Left ventricle myocardium inferior (tissue), 1 donor: ENCODE measurements at regions not wholly inside any gene's neighbourhood (a gene's known extent, or its start where the extent isn't known, plus 50 kb on each side); places are given as distances from the start of the nearest gene placed in this dataset.

Experiments used
- DNase-seq: peaks from one replicate; pipeline ENCODE4 v3.0.0-alpha.2; 2020
- H3K27ac ChIP-seq: fragments of 200-600 bp; replicated peaks from 2 replicates; pipeline ENCODE4 v1.8.0; 2021
- H3K27me3 ChIP-seq: fragments of 200-600 bp; 2 replicates; pipeline ENCODE4 v1.8.0; 2021; ENCODE audit warnings: low read depth
- H3K36me3 ChIP-seq: fragments of 200-600 bp; 2 replicates; pipeline ENCODE4 v1.8.0; 2021
- H3K4me1 ChIP-seq: fragments of 200-600 bp; 2 replicates; pipeline ENCODE4 v1.8.0; 2021
- H3K4me3 ChIP-seq: fragments of 200-600 bp; 2 replicates; pipeline ENCODE4 v1.8.0; 2021; ENCODE audit warnings: mild to moderate bottlenecking, moderate library complexity
- H3K9me3 ChIP-seq: fragments of 200-600 bp; replicated peaks from 2 replicates; pipeline ENCODE4 v1.8.0; 2021
- intact Hi-C: fragments of 100-400 bp; cut with micrococcal nuclease; formaldehyde crosslinking; loops from one replicate; pipeline ENCODE4 v1.11.0; 2022
- TF ChIP-seq, protein P1 (sequence below): fragments of 200-600 bp; IDR thresholded peaks from 2 replicates; pipeline ENCODE4 v1.8.0; 2021; ENCODE audit warnings: antibody characterized with exemption, mild to moderate bottlenecking, borderline replicate concordance
- donor health status: DM: no; HTN: yes; CAD: no; lungs with severe emphysema.

DNA sequence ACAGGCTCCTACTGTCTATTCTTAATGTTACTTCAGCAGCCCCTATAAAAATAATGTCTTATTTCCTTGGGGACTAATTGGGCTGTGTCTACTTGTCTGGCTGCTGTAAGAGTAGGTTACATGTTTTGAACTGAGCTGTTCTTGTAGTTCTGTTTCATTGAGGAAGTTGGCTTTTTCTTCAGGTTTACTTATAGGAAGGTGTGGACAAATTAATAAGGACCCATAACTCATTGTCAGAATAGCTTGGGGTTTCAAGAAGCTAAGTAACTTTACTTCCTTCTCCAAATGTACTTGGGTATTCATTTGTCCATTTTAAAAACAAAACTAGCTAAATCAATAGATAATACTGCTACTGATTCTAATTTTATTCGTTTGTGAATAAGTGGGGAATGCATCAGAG lies 487.2 kb downstream of the FAT4 start:
- no peaks in the 10 kb centered on the region for H3K9me3 ChIP-seq
- H3K27ac ChIP-seq, result no peak overlapping the region
- H3K4me1 ChIP-seq, result no peaks in the 10 kb centered on the region
- intact Hi-C loops, result no loop called here
- no peak overlapping the region for H3K4me3 ChIP-seq
- H3K36me3 ChIP-seq, result no peaks in the 10 kb centered on the region
- TF ChIP-seq, protein P1, sequence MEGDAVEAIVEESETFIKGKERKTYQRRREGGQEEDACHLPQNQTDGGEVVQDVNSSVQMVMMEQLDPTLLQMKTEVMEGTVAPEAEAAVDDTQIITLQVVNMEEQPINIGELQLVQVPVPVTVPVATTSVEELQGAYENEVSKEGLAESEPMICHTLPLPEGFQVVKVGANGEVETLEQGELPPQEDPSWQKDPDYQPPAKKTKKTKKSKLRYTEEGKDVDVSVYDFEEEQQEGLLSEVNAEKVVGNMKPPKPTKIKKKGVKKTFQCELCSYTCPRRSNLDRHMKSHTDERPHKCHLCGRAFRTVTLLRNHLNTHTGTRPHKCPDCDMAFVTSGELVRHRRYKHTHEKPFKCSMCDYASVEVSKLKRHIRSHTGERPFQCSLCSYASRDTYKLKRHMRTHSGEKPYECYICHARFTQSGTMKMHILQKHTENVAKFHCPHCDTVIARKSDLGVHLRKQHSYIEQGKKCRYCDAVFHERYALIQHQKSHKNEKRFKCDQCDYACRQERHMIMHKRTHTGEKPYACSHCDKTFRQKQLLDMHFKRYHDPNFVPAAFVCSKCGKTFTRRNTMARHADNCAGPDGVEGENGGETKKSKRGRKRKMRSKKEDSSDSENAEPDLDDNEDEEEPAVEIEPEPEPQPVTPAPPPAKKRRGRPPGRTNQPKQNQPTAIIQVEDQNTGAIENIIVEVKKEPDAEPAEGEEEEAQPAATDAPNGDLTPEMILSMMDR, result no peak
- no peak for DNase-seq
- no peaks in the 10 kb centered on the region for H3K27me3 ChIP-seq

DNA sequence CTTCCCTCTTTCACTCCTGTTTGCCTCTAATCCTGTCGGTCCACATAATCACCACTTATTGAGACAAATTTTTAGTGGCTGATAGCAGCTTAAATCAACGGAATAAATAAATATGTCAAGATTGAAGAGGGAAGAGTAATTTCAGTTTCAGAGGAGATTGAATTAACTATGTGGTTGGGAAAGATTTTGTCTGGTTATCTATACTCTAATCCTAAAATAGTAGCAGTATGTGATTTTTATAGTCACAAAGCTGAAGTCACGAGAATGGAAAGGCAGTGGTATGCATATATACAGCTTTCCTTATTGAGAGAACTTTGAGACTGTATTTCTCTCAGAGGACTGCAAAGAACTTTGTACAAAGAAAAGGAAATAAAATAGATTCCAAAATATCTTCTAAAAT lies 493.3 kb downstream of the FAT4 start:
- Histone ChIP-seq H3K27me3 (no peaks in the 10 kb centered on the region), H3K4me3 (no peak overlapping the region), H3K9me3 (no peaks in the 10 kb centered on the region), H3K27ac (no peak overlapping the region), H3K4me1 (peaks cover 7% of the 10 kb centered on the region), H3K36me3 (no peaks in the 10 kb centered on the region)
- intact Hi-C loops, result no loop called here
- TF ChIP-seq, protein P1, result no peak
- no peak for DNase-seq

DNA sequence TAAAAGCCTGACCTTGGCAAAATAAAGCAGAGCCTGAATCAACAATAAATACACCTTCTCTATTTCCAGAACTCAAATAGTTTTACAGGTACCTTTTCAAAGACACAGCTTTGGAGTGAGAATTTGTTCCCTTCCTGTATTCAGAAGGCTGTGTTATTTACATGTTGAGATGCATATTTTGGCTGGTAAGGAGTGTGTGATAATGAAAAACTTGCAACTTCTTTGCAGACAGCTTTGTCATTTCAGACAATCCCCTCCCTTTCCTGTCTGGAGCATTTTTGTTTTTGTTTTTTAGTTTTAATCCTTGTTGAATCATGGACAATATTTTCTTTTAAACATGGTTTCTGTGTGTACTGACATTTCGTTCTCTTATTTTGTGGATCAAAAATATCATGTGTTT lies 493.8 kb downstream of the FAT4 start:
- Histone ChIP-seq H3K27ac (no peak overlapping the region), H3K4me3 (no peak overlapping the region), H3K4me1 (peaks cover 7% of the 10 kb centered on the region), H3K9me3 (no peaks in the 10 kb centered on the region), H3K27me3 (no peaks in the 10 kb centered on the region), H3K36me3 (no peaks in the 10 kb centered on the region)
- DNase-seq, result no peak
- TF ChIP-seq, protein P1, result no peak
- intact Hi-C loops, result no loop called here

DNA sequence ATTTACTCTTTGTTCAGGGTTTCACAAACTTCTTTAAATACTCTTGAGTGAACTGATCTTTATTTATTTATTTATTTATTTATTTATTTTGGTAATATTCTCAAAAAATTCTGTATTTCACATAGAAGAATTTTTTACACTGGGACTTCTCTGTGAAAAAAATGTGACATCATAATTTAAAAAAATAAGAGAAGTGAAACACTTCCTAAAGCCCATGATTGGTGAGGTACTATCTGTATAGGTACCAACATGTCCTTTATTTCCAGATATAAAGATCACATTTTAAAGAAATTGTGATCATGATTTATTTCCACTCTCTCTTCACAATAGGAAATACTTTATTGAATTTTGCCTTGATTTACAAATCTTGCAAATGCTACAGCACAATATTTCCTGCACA lies 497.1 kb downstream of the FAT4 start:
- no peaks in the 10 kb centered on the region for H3K9me3 ChIP-seq
- no peak overlapping the region for H3K4me3 ChIP-seq
- intact Hi-C loops, result no loop called here
- no peaks in the 10 kb centered on the region for H3K27me3 ChIP-seq
- H3K27ac ChIP-seq, result no peak overlapping the region
- no peak for DNase-seq
- H3K36me3 ChIP-seq, result no peaks in the 10 kb centered on the region
- TF ChIP-seq, protein P1, result no peak
- peaks cover 7% of the 10 kb centered on the region for H3K4me1 ChIP-seq

DNA sequence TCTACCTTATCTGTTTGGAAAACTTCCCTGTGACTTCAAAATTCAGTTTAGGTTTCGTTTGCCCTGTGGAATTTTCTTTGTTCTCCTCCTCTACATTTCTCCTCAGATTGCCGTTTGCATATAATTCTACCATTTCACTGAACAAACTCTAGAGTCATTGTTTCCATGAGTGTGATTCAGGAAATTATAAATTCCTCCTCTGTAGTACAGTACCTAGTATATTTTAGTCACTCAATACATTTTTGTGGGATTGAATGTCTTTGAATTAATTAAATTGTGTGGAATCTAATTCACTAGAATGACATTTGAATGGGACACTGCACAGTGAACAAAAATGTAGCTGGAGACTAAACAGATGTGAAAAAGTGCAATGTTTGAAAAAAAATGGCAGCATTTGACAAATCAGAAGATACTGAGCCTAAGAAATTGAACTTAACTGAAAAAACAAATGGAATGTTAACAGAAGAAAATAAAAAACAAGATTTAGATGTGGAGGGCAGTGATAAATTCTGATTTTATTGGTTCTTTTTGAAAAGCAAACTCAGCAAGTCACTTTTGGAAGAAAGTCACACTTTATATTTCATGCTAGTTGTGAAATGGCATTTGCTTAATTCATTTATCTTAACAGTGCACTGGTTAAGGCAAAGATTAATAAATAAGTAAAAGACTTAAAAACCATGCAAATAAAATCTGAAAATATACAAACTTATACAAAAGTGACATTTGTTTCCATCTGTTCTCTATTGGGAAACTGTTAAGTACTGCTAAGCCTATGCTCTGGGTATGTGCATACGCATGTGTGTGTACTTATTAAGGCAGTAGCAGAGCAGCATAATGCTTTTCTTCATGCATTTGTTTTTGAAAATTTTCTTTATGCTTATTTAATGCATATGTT lies 512.3 kb downstream of the FAT4 start:
- no peak overlapping the region for H3K4me3 ChIP-seq
- intact Hi-C loops, result no loop called here
- H3K9me3 ChIP-seq, result no peaks in the 10 kb centered on the region
- TF ChIP-seq, protein P1, result no peak
- H3K4me1 ChIP-seq, result no peaks in the 10 kb centered on the region
- H3K27me3 ChIP-seq, result no peaks in the 10 kb centered on the region
- no peak overlapping the region for H3K27ac ChIP-seq
- H3K36me3 ChIP-seq, result no peaks in the 10 kb centered on the region
- no peak for DNase-seq
